ENCODE measurements at regions not wholly inside any gene's neighbourhood (a gene's known extent, or its start where the extent isn't known, plus 50 kb on each side); places are given as distances from the start of the nearest gene placed in this dataset.

- no peak for DNase-seq
Measured at GRCh38 chr4:62199291-62199810, 999.2 kb downstream of the ADGRL3 start.

GRCh38 chr4:62196338-62196737 is 996.2 kb downstream of the ADGRL3 start:
- DNase-seq, result no peak

GRCh38 chr4:62194342-62194741 is 994.2 kb downstream of the ADGRL3 start:
- no peak for DNase-seq

GRCh38 chr4:62193761-62194160 is 993.6 kb downstream of the ADGRL3 start:
- no peak for DNase-seq

GRCh38 chr4:62191451-62192240 is 991.5 kb downstream of the ADGRL3 start:
- no peak for DNase-seq

- DNase-seq, result no peak
Measured at GRCh38 chr4:62170235-62170634, 970.1 kb downstream of the ADGRL3 start.

GRCh38 chr4:62168681-62169080 is 968.6 kb downstream of the ADGRL3 start:
- DNase-seq, result no peak

- no peak for DNase-seq
Measured at GRCh38 chr4:62162606-62163005, 962.5 kb downstream of the ADGRL3 start.

GRCh38 chr4:62161446-62161845 is 961.3 kb downstream of the ADGRL3 start:
- DNase-seq, result no peak

- DNase-seq, result no peak
Measured at GRCh38 chr4:62159876-62160275, 959.8 kb downstream of the ADGRL3 start.

GRCh38 chr4:62159306-62159705 is 959.2 kb downstream of the ADGRL3 start:
- no peak for DNase-seq

GRCh38 chr4:62156205-62156604 is 956.1 kb downstream of the ADGRL3 start:
- DNase-seq, result no peak

- no peak for DNase-seq
Measured at GRCh38 chr4:62145276-62145675, 945.1 kb downstream of the ADGRL3 start.

GRCh38 chr4:62144431-62144830 is 944.3 kb downstream of the ADGRL3 start:
- no peak for DNase-seq

GRCh38 chr4:62135565-62136156 is 935.5 kb downstream of the ADGRL3 start:
- no peak for DNase-seq

- DNase-seq, result no peak
Measured at GRCh38 chr4:62133977-62134376, 933.9 kb downstream of the ADGRL3 start.

GRCh38 chr4:62133101-62133897 is 933.2 kb downstream of the ADGRL3 start:
- DNase-seq, result no peak

- DNase-seq, result no peak
Measured at GRCh38 chr4:62131049-62131448, 930.9 kb downstream of the ADGRL3 start.

GRCh38 chr4:62130637-62131036 is 930.5 kb downstream of the ADGRL3 start:
- no peak for DNase-seq

GRCh38 chr4:62130230-62130629 is 930.1 kb downstream of the ADGRL3 start:
- no peak for DNase-seq
